H1 (cell line): ENCODE measurements at regions not wholly inside any gene's neighbourhood (a gene's known extent, or its start where the extent isn't known, plus 50 kb on each side); places are given as distances from the start of the nearest gene placed in this dataset.

ENCODE experiments used
- CTCF ChIA-PET: fragments of 300-600 bp; sonication (Branson Sonifier 250); formaldehyde crosslinking; loops from one replicate; lab custom pipeline; 2021; ENCODE audit not compliant: partially characterized antibody; lab: Charles Lee
- POLR2A ChIA-PET: fragments of 300-600 bp; sonication (Branson Sonifier 250); formaldehyde crosslinking; loops from one replicate; lab custom pipeline; 2021; ENCODE audit warnings: inconsistent platforms; ENCODE audit not compliant: partially characterized antibody; lab: Charles Lee
- DNase-seq, 2 experiments: peaks; one replicate each; pipeline versions ENCODE4 v3.0.0 to v3.0.0-alpha.2; 2010 to 2022; ENCODE audit warnings: low spot score in 2 of 2, low read depth in 1 of 2, mixed read lengths in 1 of 2
- FAIRE-seq: peaks from 2 replicates; lab custom pipeline; 2011; peaks lifted over from hg19 to GRCh38; lab: Jason Lieb, UNC
- H2AFZ ChIP-seq: 2 replicates; pipeline ENCODE4 v1.8.1; 2012; ENCODE audit warnings: low read length, inconsistent platforms
- H2AK5ac ChIP-seq: 2 replicates; pipeline ENCODE4 v1.6.1; 2013; ENCODE audit warnings: low read depth, low read length
- H2BK120ac ChIP-seq: replicated peaks from 2 replicates; pipeline ENCODE3; 2013; ENCODE audit warnings: low read depth, low read length, inconsistent platforms
- H2BK12ac ChIP-seq: 2 replicates; pipeline ENCODE4 v1.6.1; 2013; ENCODE audit warnings: low read depth, low read length
- H2BK15ac ChIP-seq: 2 replicates; pipeline ENCODE4 v1.6.1; 2013; ENCODE audit warnings: low read length
- H2BK20ac ChIP-seq: 2 replicates; pipeline ENCODE4 v1.6.1; 2013; ENCODE audit warnings: low read length
- H2BK5ac ChIP-seq: 2 replicates; pipeline ENCODE4 v1.6.1; 2013; ENCODE audit warnings: low read depth, low read length
- H3K14ac ChIP-seq: 2 replicates; pipeline ENCODE4 v1.6.1; 2013; ENCODE audit warnings: inconsistent platforms; ENCODE audit not compliant: insufficient read length
- H3K18ac ChIP-seq: 2 replicates; pipeline ENCODE4 v1.6.1; 2013; ENCODE audit warnings: low read length; ENCODE audit errors: extremely low read depth
- H3K23ac ChIP-seq: 2 replicates; pipeline ENCODE4 v1.6.1; 2013; ENCODE audit warnings: inconsistent platforms; ENCODE audit not compliant: insufficient read length
- H3K23me2 ChIP-seq: 2 replicates; pipeline ENCODE4 v1.6.1; 2013; ENCODE audit warnings: low read depth, low read length
- H3K27ac ChIP-seq: 2 replicates; pipeline ENCODE4 v1.6.1; 2011; ENCODE audit warnings: low read depth, low read length, inconsistent platforms
- H3K27me3 ChIP-seq, 4 experiments: replicated peaks in 1 of 4; 1 replicate in 1 of 4; 2 replicates in 3 of 4; pipeline versions ENCODE4 v1.6.1 to v1.8.1; 2011 to 2013; ENCODE audit warnings: low read length in 3 of 4, mild to moderate bottlenecking in 3 of 4, inconsistent platforms in 2 of 4, mixed read lengths in 2 of 4, moderate library complexity in 1 of 4; ENCODE audit not compliant: control insufficient read depth in 3 of 4, insufficient read depth in 3 of 4; ENCODE audit errors: extremely low read depth in 1 of 4
- H3K36me3 ChIP-seq, 4 experiments: 2 replicates each; pipeline versions ENCODE4 v1.6.1 to v1.8.1; 2011 to 2013; ENCODE audit warnings: mild to moderate bottlenecking in 4 of 4, low read length in 3 of 4, moderate library complexity in 2 of 4, control low read depth in 1 of 4, inconsistent platforms in 1 of 4; ENCODE audit not compliant: insufficient read depth in 4 of 4, control insufficient read depth in 2 of 4
- H3K4ac ChIP-seq: replicated peaks from 2 replicates; pipeline ENCODE3; 2013; ENCODE audit warnings: low read length, low read depth, mixed read lengths, inconsistent platforms; ENCODE audit not compliant: insufficient read length
- H3K4me1 ChIP-seq, 4 experiments: replicated peaks in 1 of 4; 1 replicate in 1 of 4; 2 replicates in 3 of 4; pipeline versions ENCODE4 v1.6.1 to v1.8.1; 2011 to 2013; ENCODE audit warnings: low read length in 3 of 4, inconsistent platforms in 2 of 4, mixed read lengths in 1 of 4; ENCODE audit not compliant: insufficient read depth in 4 of 4, control insufficient read depth in 3 of 4
- H3K4me2 ChIP-seq, 2 experiments: 2 replicates each; pipeline versions ENCODE4 v1.6.1 to v1.8.1; 2011 to 2013; ENCODE audit warnings: low read depth in 2 of 2, low read length in 2 of 2, control low read depth in 1 of 2, inconsistent platforms in 1 of 2, mild to moderate bottlenecking in 1 of 2; ENCODE audit not compliant: insufficient read depth in 1 of 2
- H3K4me3 ChIP-seq, 4 experiments: fragments of 200-600, 300-600 bp in 1 of 4; sonication (generic), shearing (Covaris generic), sonication (Bioruptor Twin) in 1 of 4; 2 replicates each; pipeline versions ENCODE4 v1.5.1 to v1.8.1; 2011 to 2016; ENCODE audit warnings: low read length in 4 of 4, low read depth in 3 of 4, control low read depth in 2 of 4, inconsistent platforms in 2 of 4, mild to moderate bottlenecking in 2 of 4, mixed read lengths in 1 of 4, moderate library complexity in 1 of 4; ENCODE audit not compliant: insufficient read depth in 2 of 4; ENCODE audit errors: extremely low read depth in 1 of 4
- H3K56ac ChIP-seq: replicated peaks from 2 replicates; pipeline ENCODE3; 2013; ENCODE audit warnings: low read depth, mild to moderate bottlenecking, mixed read lengths, low read length, inconsistent platforms; ENCODE audit not compliant: insufficient read length
- H3K79me1 ChIP-seq: 2 replicates; pipeline ENCODE4 v1.6.1; 2013; ENCODE audit warnings: low read depth, low read length, control low read depth
- H3K79me2 ChIP-seq, 2 experiments: 2 replicates each; pipeline versions ENCODE4 v1.6.1 to v1.8.1; 2012 to 2013; ENCODE audit warnings: low read length in 2 of 2, mild to moderate bottlenecking in 2 of 2, inconsistent platforms in 1 of 2; ENCODE audit not compliant: insufficient read depth in 2 of 2, control insufficient read depth in 1 of 2
- H3K9ac ChIP-seq, 4 experiments: replicated peaks in 1 of 4; 1 replicate in 1 of 4; 2 replicates in 3 of 4; pipeline versions ENCODE4 v1.6.1 to v1.8.1; 2011 to 2013; ENCODE audit warnings: low read depth in 3 of 4, low read length in 3 of 4, control low read depth in 2 of 4, mild to moderate bottlenecking in 2 of 4, moderate library complexity in 2 of 4, inconsistent platforms in 1 of 4; ENCODE audit errors: extremely low read depth in 1 of 4
- H3K9me3 ChIP-seq, 2 experiments: 2 replicates each; pipeline versions ENCODE4 v1.6.1 to v1.8.1; 2012 to 2013; ENCODE audit warnings: mild to moderate bottlenecking in 2 of 2, moderate library complexity in 2 of 2, control low read depth in 1 of 2, inconsistent platforms in 1 of 2, low read depth in 1 of 2, low read length in 1 of 2, mixed read lengths in 1 of 2; ENCODE audit not compliant: insufficient read depth in 2 of 2
- H4K20me1 ChIP-seq, 2 experiments: replicated peaks in 1 of 2; 2 replicates each; pipeline versions ENCODE3 to v1.8.1; 2011 to 2013; ENCODE audit warnings: inconsistent platforms in 2 of 2, low read length in 2 of 2, mild to moderate bottlenecking in 1 of 2; ENCODE audit not compliant: insufficient read depth in 2 of 2, control insufficient read depth in 1 of 2
- H4K5ac ChIP-seq: 2 replicates; pipeline ENCODE4 v1.6.1; 2013; ENCODE audit warnings: low read length, low read depth, mixed read lengths, inconsistent platforms; ENCODE audit not compliant: insufficient read length
- H4K8ac ChIP-seq: 2 replicates; pipeline ENCODE4 v1.8.0; 2013; ENCODE audit warnings: mild to moderate bottlenecking, moderate library complexity, low read length, inconsistent platforms; ENCODE audit not compliant: insufficient read depth; ENCODE audit errors: extremely low read depth
- H4K91ac ChIP-seq: replicated peaks from 2 replicates; pipeline ENCODE3; 2013; ENCODE audit warnings: low read length, mixed read lengths, inconsistent platforms; ENCODE audit not compliant: insufficient read length
- ASH2L ChIP-seq: fragments of 200-600, 300-600 bp; sonication (generic); IDR thresholded peaks from one replicate; pipeline ENCODE4 v1.7.1; 2017; ENCODE audit warnings: low read length
- BACH1 ChIP-seq: IDR thresholded peaks from 2 replicates; pipeline ENCODE4 v1.6.1; 2012; ENCODE audit warnings: low read length, improper control_type of control experiment
- BCL11A ChIP-seq, 2 experiments: IDR thresholded peaks; one replicate each; pipeline ENCODE4 v1.6.1; 2011; ENCODE audit warnings: low read depth in 2 of 2, low read length in 2 of 2, mild to moderate bottlenecking in 2 of 2
- CBX5 ChIP-seq: fragments of 300-800, 300-1000 bp; sonication (generic); IDR thresholded peaks from 2 replicates; pipeline ENCODE4 v1.7.1; 2016; ENCODE audit warnings: antibody characterized with exemption, low read length, low read depth
- GABPA ChIP-seq: IDR thresholded peaks from 2 replicates; pipeline ENCODE4 v1.6.1; 2011; ENCODE audit warnings: mild to moderate bottlenecking, low read length, moderate library complexity, borderline replicate concordance; ENCODE audit not compliant: insufficient read depth
- GTF2F1 ChIP-seq: IDR thresholded peaks from 2 replicates; pipeline ENCODE4 v1.6.1; 2012; ENCODE audit warnings: low read depth, low read length, improper control_type of control experiment, borderline replicate concordance
- HDAC6 ChIP-seq: IDR thresholded peaks from one replicate; pipeline ENCODE4 v1.7.1; 2012; ENCODE audit warnings: low read depth, mild to moderate bottlenecking, inconsistent platforms, low read length, moderate library complexity
- NANOG ChIP-seq: IDR thresholded peaks from 2 replicates; pipeline ENCODE4 v1.6.1; 2011; ENCODE audit warnings: low read length, low read depth, mild to moderate bottlenecking, inconsistent platforms; ENCODE audit not compliant: insufficient read depth, poor library complexity, severe bottlenecking
- NRF1 ChIP-seq: IDR thresholded peaks from 2 replicates; pipeline ENCODE4 v1.6.1; 2011; ENCODE audit warnings: mild to moderate bottlenecking, low read depth, low read length, improper control_type of control experiment
- RNF2 ChIP-seq: fragments of 200-900, 300-1000 bp; sonication (generic); IDR thresholded peaks from 2 replicates; pipeline ENCODE4 v1.7.1; 2016; ENCODE audit warnings: borderline replicate concordance, low read depth, mild to moderate bottlenecking, antibody characterized with exemption, low read length; ENCODE audit not compliant: poor library complexity, severe bottlenecking; ENCODE audit errors: missing control alignments
- SIN3A ChIP-seq, 2 experiments: IDR thresholded peaks in 1 of 2; conservative IDR thresholded peaks in 1 of 2; 2 replicates each; pipeline ENCODE4 v1.6.1; 2011 to 2012; ENCODE audit warnings: low read length in 2 of 2, improper control_type of control experiment in 1 of 2, low read depth in 1 of 2, mild to moderate bottlenecking in 1 of 2
- SP4 ChIP-seq: IDR thresholded peaks from 2 replicates; pipeline ENCODE4 v1.6.1; 2012; ENCODE audit warnings: low read length, inconsistent platforms
- TAF7 ChIP-seq: optimal IDR thresholded peaks from 2 replicates; pipeline ENCODE3; 2011; ENCODE audit warnings: low read depth, mild to moderate bottlenecking, inconsistent platforms, low read length, moderate library complexity, borderline replicate concordance
- WGBS, 2 experiments: shearing (Covaris generic) in 1 of 2; methylation state at CpG; one replicate each; pipeline versions ENCODE4 v1.1.6 to v1.1.7; 2013 to 2015; ENCODE audit warnings: low lambda C conversion rate in 2 of 2, mixed read lengths in 2 of 2, inconsistent platforms in 1 of 2, low coverage in 1 of 2, missing lambda C conversion rate in 1 of 2; ENCODE audit not compliant: insufficient replicate concordance in 2 of 2, insufficient coverage in 1 of 2, insufficient read length in 1 of 2; ENCODE audit errors: extremely low coverage in 1 of 2, missing lambda C conversion rate in 1 of 2; 5-methylcytosine and 5-hydroxymethylcytosine counted together
- TF ChIP-seq, protein P1 (sequence below): IDR thresholded peaks from 2 replicates; pipeline ENCODE4 v1.6.1; 2012; ENCODE audit warnings: inconsistent platforms

DNA sequence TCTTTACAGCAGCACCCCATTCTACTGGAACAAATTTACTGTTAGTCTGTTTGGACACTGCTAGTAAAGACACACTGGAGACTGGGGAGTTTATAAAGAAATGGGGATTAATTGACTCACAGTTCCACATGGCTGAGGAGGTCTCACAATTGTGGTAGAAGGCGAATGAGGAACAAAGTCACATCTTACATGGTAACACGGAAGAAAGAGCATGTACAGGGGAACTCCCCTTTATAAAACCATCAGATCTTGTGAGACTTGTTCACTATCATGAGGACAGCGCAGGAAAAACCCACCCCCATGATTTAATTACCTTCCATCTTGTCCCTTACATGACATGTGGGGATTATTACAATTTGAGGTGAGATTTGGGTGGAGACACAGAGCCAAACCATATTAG is 1204.2 kb downstream of the SLITRK1 start:
- Histone ChIP-seq H3K4ac (no peak overlapping the region), H3K27ac (no peak overlapping the region), H2BK12ac (no peak overlapping the region), H3K4me1 (peaks cover 3 to 9% (median 6%) of the 10 kb centered on the region in 4 experiments), H3K14ac (no peak overlapping the region), H3K79me1 (no peaks in the 10 kb centered on the region), H3K4me2 (no peak overlapping the region), H3K9me3 (peaks cover 3 to 17% of the 10 kb centered on the region in 2 experiments; a peak in 3 of 4 replicates), H3K23ac (no peak overlapping the region), H3K4me3 (no peak overlapping the region), H2BK15ac (no peak overlapping the region), H2BK20ac (no peak overlapping the region), H4K91ac (no peak overlapping the region), H3K56ac (no peak overlapping the region), H4K8ac (no peak overlapping the region), H2BK5ac (no peak overlapping the region), H2AFZ (no peak overlapping the region), H3K23me2 (0 out of 2 replicates have a peak, but pooled peaks cover 2% of the 10 kb centered on the region), H3K36me3 (peaks cover 0 to 7% (median 0%) of the 10 kb centered on the region in 4 experiments; a peak in 1 of 8 replicates), H2AK5ac (no peak overlapping the region), H3K79me2 (no peaks in the 10 kb centered on the region), H3K9ac (no peak overlapping the region), H2BK120ac (no peak overlapping the region), H3K18ac (no peak overlapping the region), H4K20me1 (no peaks in the 10 kb centered on the region), H4K5ac (no peak overlapping the region), H3K27me3 (no peaks in the 10 kb centered on the region)
- ChIA-PET POLR2A (no interaction called here), CTCF (no interaction called here)
- DNase-seq (no peak), FAIRE-seq (no peak)
- 91% methylated on average over 3 of the region's 3 CpGs; no CpG with 5 or more reads in 1 of the 2 experiments for WGBS, 2 experiments
- TF ChIP-seq NRF1: no peak
- TF ChIP-seq, protein P1, sequence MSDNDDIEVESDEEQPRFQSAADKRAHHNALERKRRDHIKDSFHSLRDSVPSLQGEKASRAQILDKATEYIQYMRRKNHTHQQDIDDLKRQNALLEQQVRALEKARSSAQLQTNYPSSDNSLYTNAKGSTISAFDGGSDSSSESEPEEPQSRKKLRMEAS: no peak
- no peak for TF ChIP-seq SP4
- no peak for TF ChIP-seq BCL11A (IDR thresholded peaks at IDR 0.05; ENCODE audit: low read depth in 2 of 2, low read length in 2 of 2)
- no peak for TF ChIP-seq BACH1
- no peak for TF ChIP-seq TAF7
- TF ChIP-seq RNF2: no peak
- TF ChIP-seq SIN3A (conservative IDR thresholded peaks at IDR 0.05 in 1 of 2, IDR thresholded peaks at IDR 0.05 in 1 of 2; ENCODE audit: low read depth in 1 of 2, low read length in 2 of 2): no peak
- TF ChIP-seq NANOG: no peak
- no peak for TF ChIP-seq HDAC6
- no peak for TF ChIP-seq CBX5
- no peak for TF ChIP-seq GABPA
- TF ChIP-seq GTF2F1: no peak
- no peak for TF ChIP-seq ASH2L
